Mesendoderm (in vitro differentiated cells): ENCODE measurements at regions not wholly inside any gene's neighbourhood (a gene's known extent, or its start where the extent isn't known, plus 50 kb on each side); places are given as distances from the start of the nearest gene placed in this dataset.
A peak's percentile ranks its signal among the peaks of the same experiment; 100 is the strongest.
"Not testable (repeated sequence)": the region's sequence is repeated elsewhere in the genome, so short reads cannot be mapped to it uniquely, and the experiment has no call there.

Source experiments
- DNase-seq: peaks from one replicate; pipeline ENCODE4 v3.0.0; 2013
- H2AK5ac ChIP-seq: 2 replicates; pipeline ENCODE4 v1.6.1; 2013; ENCODE audit warnings: low read length, inconsistent platforms
- H2BK120ac ChIP-seq: 2 replicates; pipeline ENCODE4 v1.6.1; 2013; ENCODE audit warnings: low read depth, mild to moderate bottlenecking, low read length, moderate library complexity, mixed read lengths
- H2BK15ac ChIP-seq: replicated peaks from 2 replicates; pipeline ENCODE4 v1.6.1; 2013; ENCODE audit warnings: low read depth, mild to moderate bottlenecking, moderate library complexity
- H2BK5ac ChIP-seq: 2 replicates; pipeline ENCODE4 v1.6.1; 2013; ENCODE audit warnings: low read length, inconsistent platforms
- H3K18ac ChIP-seq: 2 replicates; pipeline ENCODE4 v1.6.1; 2013; ENCODE audit warnings: mild to moderate bottlenecking, low read length, mixed read lengths
- H3K23ac ChIP-seq: one replicate; pipeline ENCODE4 v1.6.1; 2013; ENCODE audit warnings: low read length
- H3K27ac ChIP-seq: 2 replicates; pipeline ENCODE4 v1.5.1; 2013; ENCODE audit warnings: low read depth, mild to moderate bottlenecking, inconsistent platforms, low read length, moderate library complexity
- H3K27me3 ChIP-seq: 2 replicates; pipeline ENCODE4 v1.6.1; 2013; ENCODE audit warnings: low read length, control low read depth, mild to moderate bottlenecking, inconsistent platforms; ENCODE audit not compliant: insufficient read depth, poor library complexity
- H3K36me3 ChIP-seq: 2 replicates; pipeline ENCODE4 v1.6.1; 2013; ENCODE audit warnings: low read length, inconsistent platforms; ENCODE audit not compliant: control insufficient read depth, insufficient read depth
- H3K4ac ChIP-seq: one replicate; pipeline ENCODE4 v1.6.1; 2013; ENCODE audit warnings: low read depth, mild to moderate bottlenecking, low read length, moderate library complexity
- H3K4me1 ChIP-seq: 2 replicates; pipeline ENCODE4 v1.6.1; 2013; ENCODE audit warnings: low read depth, low read length, inconsistent platforms; ENCODE audit not compliant: control insufficient read depth
- H3K4me2 ChIP-seq: 2 replicates; pipeline ENCODE4 v1.6.1; 2013; ENCODE audit warnings: low read length
- H3K4me3 ChIP-seq: 2 replicates; pipeline ENCODE4 v1.5.1; 2013; ENCODE audit warnings: mild to moderate bottlenecking, low read length
- H3K56ac ChIP-seq: one replicate; pipeline ENCODE4 v1.6.1; 2013; ENCODE audit warnings: low read length
- H3K79me1 ChIP-seq: 2 replicates; pipeline ENCODE4 v1.6.1; 2013; ENCODE audit warnings: low read length, inconsistent platforms
- H3K79me2 ChIP-seq: 2 replicates; pipeline ENCODE4 v1.6.1; 2013; ENCODE audit warnings: mild to moderate bottlenecking, low read length; ENCODE audit not compliant: control insufficient read depth, insufficient read depth
- H3K9ac ChIP-seq: 2 replicates; pipeline ENCODE4 v1.6.1; 2013; ENCODE audit warnings: low read length, inconsistent platforms
- H4K5ac ChIP-seq: one replicate; pipeline ENCODE4 v1.6.1; 2013; ENCODE audit warnings: low read length
- H4K8ac ChIP-seq: one replicate; pipeline ENCODE4 v1.6.1; 2013; ENCODE audit warnings: low read depth, mild to moderate bottlenecking, control low read depth, low read length, moderate library complexity
- WGBS: extraction: QIAGEN DNeasy Blood & Tissue Kit; methylation state at CpG from one replicate; pipeline ENCODE4 v1.1.7; 2013; ENCODE audit warnings: low lambda C conversion rate, missing lambda C conversion rate; ENCODE audit not compliant: insufficient coverage; ENCODE audit errors: extremely low coverage; 5-methylcytosine and 5-hydroxymethylcytosine counted together

- no peak overlapping the region for H3K4me3 ChIP-seq
- no peak overlapping the region for H4K8ac ChIP-seq
- H3K56ac ChIP-seq, result no peak overlapping the region
- no peak overlapping the region for H3K18ac ChIP-seq
- H2AK5ac ChIP-seq, result no peak overlapping the region
- no peaks in the 10 kb centered on the region for H3K36me3 ChIP-seq
- H3K27ac ChIP-seq, result no peak overlapping the region
- no peaks in the 10 kb centered on the region for H3K27me3 ChIP-seq
- H2BK15ac ChIP-seq, result no peak overlapping the region
- no peak overlapping the region for H3K9ac ChIP-seq
- no CpG with 5 or more reads among the region's 12 CpGs for WGBS
- no peak overlapping the region for H2BK5ac ChIP-seq
- no peak for DNase-seq
- no peak overlapping the region for H4K5ac ChIP-seq
- H3K79me2 ChIP-seq, result no peaks in the 10 kb centered on the region
- no peaks in the 10 kb centered on the region for H3K4me1 ChIP-seq
- no peak overlapping the region for H2BK120ac ChIP-seq
- H3K4me2 ChIP-seq, result no peak overlapping the region
- no peaks in the 10 kb centered on the region for H3K79me1 ChIP-seq
- H3K23ac ChIP-seq, result no peak overlapping the region
- no peak overlapping the region for H3K4ac ChIP-seq
Measured at GRCh38 chrX:138856881-138857604, 145.5 kb upstream of the FGF13 start.

GRCh38 chrX:138853936-138854335, 142.4 kb upstream of the FGF13 start:
- no peak overlapping the region for H2BK5ac ChIP-seq
- H4K8ac ChIP-seq, result no peak overlapping the region
- H3K79me2 ChIP-seq, result no peaks in the 10 kb centered on the region
- no peak overlapping the region for H2AK5ac ChIP-seq
- H3K4me3 ChIP-seq, result no peak overlapping the region
- H3K56ac ChIP-seq, result no peak overlapping the region
- H3K9ac ChIP-seq, result no peak overlapping the region
- no peak overlapping the region for H3K18ac ChIP-seq
- no peaks in the 10 kb centered on the region for H3K36me3 ChIP-seq
- no peak overlapping the region for H3K23ac ChIP-seq
- DNase-seq, result no peak
- no peak overlapping the region for H4K5ac ChIP-seq
- no peak overlapping the region for H3K4ac ChIP-seq
- H3K27me3 ChIP-seq, result no peaks in the 10 kb centered on the region
- H3K27ac ChIP-seq, result no peak overlapping the region
- H3K4me1 ChIP-seq, result no peaks in the 10 kb centered on the region
- H3K79me1 ChIP-seq, result no peaks in the 10 kb centered on the region
- no peak overlapping the region for H3K4me2 ChIP-seq
- H2BK15ac ChIP-seq, result no peak overlapping the region
- WGBS, result no CpG with 5 or more reads among the region's 2 CpGs
- H2BK120ac ChIP-seq, result no peak overlapping the region

GRCh38 chrX:138849521-138849920, 138.0 kb upstream of the FGF13 start:
- Histone ChIP-seq H3K4me1 (no peaks in the 10 kb centered on the region), H3K18ac (no peak overlapping the region), H3K4me3 (no peak overlapping the region), H2BK120ac (no peak overlapping the region), H2BK15ac (no peak overlapping the region), H4K8ac (no peak overlapping the region), H3K56ac (no peak overlapping the region), H2BK5ac (no peak overlapping the region), H3K4me2 (no peak overlapping the region), H3K79me1 (no peaks in the 10 kb centered on the region), H3K79me2 (no peaks in the 10 kb centered on the region), H2AK5ac (no peak overlapping the region), H3K27ac (no peak overlapping the region), H3K36me3 (no peaks in the 10 kb centered on the region), H4K5ac (no peak overlapping the region), H3K27me3 (no peaks in the 10 kb centered on the region), H3K9ac (no peak overlapping the region), H3K4ac (no peak overlapping the region), H3K23ac (no peak overlapping the region)
- no peak for DNase-seq
- no CpG with 5 or more reads among the region's 2 CpGs for WGBS

GRCh38 chrX:138847930-138848329, 136.4 kb upstream of the FGF13 start:
- Histone ChIP-seq H3K27me3 (no peaks in the 10 kb centered on the region), H3K4me1 (no peaks in the 10 kb centered on the region), H2AK5ac (no peak overlapping the region), H3K4ac (no peak overlapping the region), H3K27ac (no peak overlapping the region), H3K18ac (no peak overlapping the region), H3K36me3 (no peaks in the 10 kb centered on the region), H2BK15ac (no peak overlapping the region), H2BK120ac (no peak overlapping the region), H3K4me3 (no peak overlapping the region), H3K79me1 (no peaks in the 10 kb centered on the region), H3K23ac (no peak overlapping the region), H3K56ac (no peak overlapping the region), H2BK5ac (no peak overlapping the region), H4K8ac (no peak overlapping the region), H3K79me2 (no peaks in the 10 kb centered on the region), H3K4me2 (no peak overlapping the region), H3K9ac (no peak overlapping the region), H4K5ac (no peak overlapping the region)
- peak; percentile 44 for DNase-seq
- WGBS, result no CpG with 5 or more reads among the region's 3 CpGs

GRCh38 chrX:138845786-138846185, 134.3 kb upstream of the FGF13 start:
- H3K27ac ChIP-seq, result no peak overlapping the region
- H2BK5ac ChIP-seq, result no peak overlapping the region
- no peaks in the 10 kb centered on the region for H3K79me1 ChIP-seq
- H3K18ac ChIP-seq, result no peak overlapping the region
- no peak overlapping the region for H3K4ac ChIP-seq
- no peak overlapping the region for H2AK5ac ChIP-seq
- H3K4me3 ChIP-seq, result no peak overlapping the region
- no peak overlapping the region for H3K23ac ChIP-seq
- no CpG with 5 or more reads among the region's 3 CpGs for WGBS
- no peak overlapping the region for H3K56ac ChIP-seq
- no peak overlapping the region for H3K9ac ChIP-seq
- H3K4me1 ChIP-seq, result no peaks in the 10 kb centered on the region
- H4K8ac ChIP-seq, result no peak overlapping the region
- no peak overlapping the region for H4K5ac ChIP-seq
- H3K36me3 ChIP-seq, result no peaks in the 10 kb centered on the region
- no peaks in the 10 kb centered on the region for H3K79me2 ChIP-seq
- H2BK120ac ChIP-seq, result no peak overlapping the region
- H3K4me2 ChIP-seq, result no peak overlapping the region
- DNase-seq, result no peak
- H2BK15ac ChIP-seq, result no peak overlapping the region
- H3K27me3 ChIP-seq, result no peaks in the 10 kb centered on the region

GRCh38 chrX:138807400-138807799, 95.9 kb upstream of the FGF13 start:
- H3K79me2 ChIP-seq, H3K18ac ChIP-seq, H3K27ac ChIP-seq, H3K23ac ChIP-seq, H3K9ac ChIP-seq, H3K4ac ChIP-seq, H4K8ac ChIP-seq, H3K79me1 ChIP-seq, H3K4me3 ChIP-seq, H2BK5ac ChIP-seq, H3K4me2 ChIP-seq, H2BK120ac ChIP-seq, H3K27me3 ChIP-seq, H4K5ac ChIP-seq, H3K56ac ChIP-seq, DNase-seq, H3K4me1 ChIP-seq, H2BK15ac ChIP-seq, H3K36me3 ChIP-seq, H2AK5ac ChIP-seq: not testable (repeated sequence)
- no CpG with 5 or more reads among the region's 1 CpG for WGBS
